Fibroblast of the conjunctiva (primary cell): ENCODE measurements at regions not wholly inside any gene's neighbourhood (a gene's known extent, or its start where the extent isn't known, plus 50 kb on each side); places are given as distances from the start of the nearest gene placed in this dataset.
"Not testable (repeated sequence)": the region's sequence is repeated elsewhere in the genome, so short reads cannot be mapped to it uniquely, and the experiment has no call there.

Source experiments
- DNase-seq: peaks from one replicate; pipeline ENCODE4 v3.0.0-alpha.2; 2010; ENCODE audit warnings: low read depth

- DNase-seq, result not testable (repeated sequence)
Measured at GRCh38 chr12:19625551-19625950, 186.3 kb downstream of the AEBP2 start.

- DNase-seq, result no peak
Measured at GRCh38 chr12:19627719-19628118, 188.4 kb downstream of the AEBP2 start.

- no peak for DNase-seq
Measured at GRCh38 chr12:19630536-19630935, 191.2 kb downstream of the AEBP2 start.

GRCh38 chr12:19633194-19633593, 193.9 kb downstream of the AEBP2 start:
- DNase-seq, result no peak

GRCh38 chr12:19633641-19634040, 194.3 kb downstream of the AEBP2 start:
- DNase-seq, result no peak

- DNase-seq, result no peak
Measured at GRCh38 chr12:19639781-19640415, 200.6 kb downstream of the AEBP2 start.

GRCh38 chr12:19641235-19642080, 202.2 kb downstream of the AEBP2 start:
- no peak for DNase-seq

GRCh38 chr12:19642345-19642744, 203.1 kb downstream of the AEBP2 start:
- no peak for DNase-seq

GRCh38 chr12:19643635-19644034, 204.3 kb downstream of the AEBP2 start:
- peak; percentile 43 for DNase-seq

GRCh38 chr12:19644571-19644970, 205.3 kb downstream of the AEBP2 start:
- DNase-seq, result no peak

GRCh38 chr12:19645823-19646222, 206.5 kb downstream of the AEBP2 start:
- no peak for DNase-seq

GRCh38 chr12:19646599-19646998, 207.3 kb downstream of the AEBP2 start:
- DNase-seq, result no peak

GRCh38 chr12:19647806-19648556, 208.7 kb downstream of the AEBP2 start:
- no peak for DNase-seq

GRCh38 chr12:19648591-19648990, 209.3 kb downstream of the AEBP2 start:
- DNase-seq, result no peak

GRCh38 chr12:19652386-19652785, 213.1 kb downstream of the AEBP2 start:
- no peak for DNase-seq

- DNase-seq, result no peak
Measured at GRCh38 chr12:19654650-19655376, 215.5 kb downstream of the AEBP2 start.

- DNase-seq, result no peak
Measured at GRCh38 chr12:19657118-19657731, 217.9 kb downstream of the AEBP2 start.

- no peak for DNase-seq
Measured at GRCh38 chr12:19657732-19658130, 218.4 kb downstream of the AEBP2 start.

GRCh38 chr12:19659086-19659485, 219.8 kb downstream of the AEBP2 start:
- DNase-seq, result no peak

GRCh38 chr12:19659501-19659900, 220.2 kb downstream of the AEBP2 start:
- no peak for DNase-seq

- DNase-seq, result no peak
Measured at GRCh38 chr12:19665121-19665900, 226.0 kb downstream of the AEBP2 start.
